PFSK-1 (cell line): ENCODE measurements at regions not wholly inside any gene's neighbourhood (a gene's known extent, or its start where the extent isn't known, plus 50 kb on each side); places are given as distances from the start of the nearest gene placed in this dataset.

Source experiments
- POLR2AphosphoS5 ChIP-seq: IDR thresholded peaks from 2 replicates; pipeline ENCODE4 v1.6.1; 2012; ENCODE audit warnings: low read depth, mild to moderate bottlenecking, control low read depth, low read length, moderate library complexity
- SIN3A ChIP-seq: IDR thresholded peaks from 2 replicates; pipeline ENCODE4 v1.6.1; 2012; ENCODE audit warnings: mild to moderate bottlenecking, low read length, moderate library complexity, borderline replicate concordance; ENCODE audit not compliant: insufficient read depth

DNA sequence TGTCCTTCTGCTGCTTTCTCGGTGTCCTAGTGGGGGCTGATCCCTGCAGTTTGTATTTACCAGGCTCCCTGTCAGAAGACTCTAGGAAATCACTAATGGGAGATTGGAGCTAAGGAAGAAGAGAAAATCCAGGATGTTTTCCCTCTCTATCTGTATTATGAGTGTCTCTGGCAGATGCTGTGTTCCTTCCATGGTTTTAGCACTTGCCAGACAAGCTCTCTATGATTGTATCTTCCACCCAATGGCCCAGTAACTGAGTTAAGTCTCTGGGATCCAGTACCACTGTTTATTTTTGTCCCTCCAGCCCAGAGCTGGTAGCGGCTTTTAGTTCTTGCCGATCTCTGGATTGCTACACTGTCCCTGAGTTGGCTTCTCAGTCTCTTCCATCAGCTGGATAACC is 494.8 kb upstream of the SLC39A10 start:
- TF ChIP-seq POLR2AphosphoS5 (no peak), SIN3A (no peak)
